NT2/D1 (cell line): ENCODE measurements at regions not wholly inside any gene's neighbourhood (a gene's known extent, or its start where the extent isn't known, plus 50 kb on each side); places are given as distances from the start of the nearest gene placed in this dataset.

ENCODE experiments used
- SUZ12 ChIP-seq: IDR thresholded peaks from 2 replicates; pipeline ENCODE4 v1.6.1; 2011; ENCODE audit not compliant: insufficient read length, insufficient read depth; ENCODE audit errors: extremely low read depth
- YY1 ChIP-seq: IDR thresholded peaks from 2 replicates; pipeline ENCODE4 v1.6.1; 2011; ENCODE audit not compliant: insufficient read length, insufficient read depth
- ZNF274 ChIP-seq: IDR thresholded peaks from 2 replicates; pipeline ENCODE4 v1.6.1; 2011; ENCODE audit warnings: mild to moderate bottlenecking, low read depth, low read length

DNA sequence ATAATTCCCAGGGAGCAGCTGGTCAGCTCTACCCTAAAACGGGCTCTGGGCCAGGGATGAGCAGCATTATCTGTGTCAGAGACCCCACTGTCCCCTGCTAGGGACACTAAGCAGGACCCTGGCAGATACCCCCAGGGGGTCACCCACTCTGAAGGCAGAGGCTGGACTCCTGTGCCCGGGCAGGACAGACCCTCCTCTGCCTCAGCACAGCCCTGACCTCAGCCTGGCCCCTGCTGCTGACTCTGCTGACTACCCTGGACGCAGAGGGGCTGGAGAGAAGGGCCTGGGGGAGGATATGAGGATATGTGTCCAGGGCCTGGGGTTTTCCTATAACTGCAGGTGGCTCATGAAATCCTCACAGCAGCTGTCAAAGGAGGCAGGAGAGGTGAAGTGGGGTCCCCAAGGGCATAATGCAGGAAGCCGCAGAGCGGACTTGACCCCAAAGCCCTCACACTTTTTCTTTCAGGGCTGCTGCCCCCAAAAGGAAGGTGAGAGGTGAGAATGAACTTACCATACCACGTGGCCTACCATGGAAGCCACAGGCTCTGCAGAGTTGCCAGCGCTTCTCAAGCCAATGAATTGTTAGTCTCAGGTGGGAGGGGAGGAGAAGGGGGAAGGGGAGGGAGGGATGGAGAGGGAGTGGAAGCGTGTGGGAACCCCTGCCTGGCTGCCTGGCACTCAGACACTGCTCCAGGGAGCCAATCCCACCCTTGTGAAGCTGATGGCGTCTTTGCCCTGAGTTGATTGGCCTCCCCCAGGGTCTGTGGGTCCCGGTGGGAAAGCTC is 76.7 kb upstream of the WNT11 start:
- TF ChIP-seq SUZ12 (no peak), YY1 (no peak), ZNF274 (no peak)
